Left ventricle myocardium inferior (tissue), 1 donor: ENCODE measurements at regions not wholly inside any gene's neighbourhood (a gene's known extent, or its start where the extent isn't known, plus 50 kb on each side); places are given as distances from the start of the nearest gene placed in this dataset.

Source experiments
- DNase-seq: peaks from one replicate; pipeline ENCODE4 v3.0.0-alpha.2; 2020
- H3K27ac ChIP-seq: fragments of 200-600 bp; replicated peaks from 2 replicates; pipeline ENCODE4 v1.8.0; 2021
- H3K27me3 ChIP-seq: fragments of 200-600 bp; 2 replicates; pipeline ENCODE4 v1.8.0; 2021; ENCODE audit warnings: low read depth
- H3K36me3 ChIP-seq: fragments of 200-600 bp; 2 replicates; pipeline ENCODE4 v1.8.0; 2021
- H3K4me1 ChIP-seq: fragments of 200-600 bp; 2 replicates; pipeline ENCODE4 v1.8.0; 2021
- H3K4me3 ChIP-seq: fragments of 200-600 bp; 2 replicates; pipeline ENCODE4 v1.8.0; 2021; ENCODE audit warnings: mild to moderate bottlenecking, moderate library complexity
- H3K9me3 ChIP-seq: fragments of 200-600 bp; replicated peaks from 2 replicates; pipeline ENCODE4 v1.8.0; 2021
- CTCF ChIP-seq: fragments of 200-600 bp; IDR thresholded peaks from 2 replicates; pipeline ENCODE4 v1.8.0; 2021; ENCODE audit warnings: antibody characterized with exemption, mild to moderate bottlenecking, borderline replicate concordance
- intact Hi-C: fragments of 100-400 bp; cut with micrococcal nuclease; formaldehyde crosslinking; loops from one replicate; pipeline ENCODE4 v1.11.0; 2022
- donor health status: DM: no; HTN: yes; CAD: no; lungs with severe emphysema.

- intact Hi-C loops = loop anchor here (5.0 to 10.0 kb wide), 2 partner anchors 291 to 1213 kb away; no protein-coding TSS in a partner anchor
- DNase-seq = no peak
- TF ChIP-seq CTCF = peak; percentile 86
- H3K27ac ChIP-seq = peak overlapping the region; percentile 74
- no peaks in the 10 kb centered on the region for H3K27me3 ChIP-seq
- no peaks in the 10 kb centered on the region for H3K9me3 ChIP-seq
- no peak overlapping the region for H3K4me3 ChIP-seq
- no peaks in the 10 kb centered on the region for H3K36me3 ChIP-seq
- peaks cover 53% of the 10 kb centered on the region for H3K4me1 ChIP-seq
These were observed 73.6 kb upstream of the RPS23 start for GRCh38 chr5:82351754-82352145.

GRCh38 chr5:82351297-82351696 lies 73.1 kb upstream of the RPS23 start:
- no peak overlapping the region for H3K27ac ChIP-seq
- intact Hi-C loops = loop anchor here (5.0 to 10.0 kb wide), 2 partner anchors 291 to 1214 kb away; no protein-coding TSS in a partner anchor

GRCh38 chr5:82349652-82350051 lies 71.5 kb upstream of the RPS23 start:
- Histone ChIP-seq H3K27me3 (no peaks in the 10 kb centered on the region), H3K9me3 (no peaks in the 10 kb centered on the region), H3K27ac (no peak overlapping the region), H3K4me3 (no peak overlapping the region), H3K4me1 (peaks cover 60% of the 10 kb centered on the region), H3K36me3 (no peaks in the 10 kb centered on the region)
- peak; percentile 33 for TF ChIP-seq CTCF
- DNase-seq = no peak
- intact Hi-C loops = loop anchor here (2.0 to 10.0 kb wide), 3 partner anchors 37 to 1215 kb away; no protein-coding TSS in a partner anchor

More at GRCh38 chr5:82351297-82351696, 73.1 kb upstream of the RPS23 start:
- Histone ChIP-seq H3K36me3 (no peaks in the 10 kb centered on the region), H3K4me3 (no peak overlapping the region), H3K27me3 (no peaks in the 10 kb centered on the region), H3K9me3 (no peaks in the 10 kb centered on the region), H3K4me1 (peaks cover 50% of the 10 kb centered on the region)
- TF ChIP-seq CTCF = no peak
- DNase-seq = no peak

GRCh38 chr5:82348784-82349425 lies 70.8 kb upstream of the RPS23 start:
- no peaks in the 10 kb centered on the region for H3K9me3 ChIP-seq
- H3K27ac ChIP-seq = peak overlapping the region; percentile 64
- H3K36me3 ChIP-seq = no peaks in the 10 kb centered on the region
- H3K27me3 ChIP-seq = no peaks in the 10 kb centered on the region
- no peak for DNase-seq
- H3K4me3 ChIP-seq = no peak overlapping the region
- TF ChIP-seq CTCF = no peak
- intact Hi-C loops = loop anchor here (2.0 kb wide), 1 partner anchor 36 kb away; no protein-coding TSS in a partner anchor
- peaks cover 60% of the 10 kb centered on the region for H3K4me1 ChIP-seq

- H3K27me3 ChIP-seq = no peaks in the 10 kb centered on the region
- DNase-seq = peak; percentile 25
- TF ChIP-seq CTCF = no peak
- intact Hi-C loops = no loop called here
- H3K27ac ChIP-seq = peak overlapping the region; percentile 64
- peaks cover 47% of the 10 kb centered on the region for H3K4me1 ChIP-seq
- no peaks in the 10 kb centered on the region for H3K36me3 ChIP-seq
- H3K4me3 ChIP-seq = no peak overlapping the region
- H3K9me3 ChIP-seq = no peaks in the 10 kb centered on the region
These were observed 69.2 kb upstream of the RPS23 start for GRCh38 chr5:82347201-82347865.
